ENCODE measurements at regions not wholly inside any gene's neighbourhood (a gene's known extent, or its start where the extent isn't known, plus 50 kb on each side); places are given as distances from the start of the nearest gene placed in this dataset.

DNA sequence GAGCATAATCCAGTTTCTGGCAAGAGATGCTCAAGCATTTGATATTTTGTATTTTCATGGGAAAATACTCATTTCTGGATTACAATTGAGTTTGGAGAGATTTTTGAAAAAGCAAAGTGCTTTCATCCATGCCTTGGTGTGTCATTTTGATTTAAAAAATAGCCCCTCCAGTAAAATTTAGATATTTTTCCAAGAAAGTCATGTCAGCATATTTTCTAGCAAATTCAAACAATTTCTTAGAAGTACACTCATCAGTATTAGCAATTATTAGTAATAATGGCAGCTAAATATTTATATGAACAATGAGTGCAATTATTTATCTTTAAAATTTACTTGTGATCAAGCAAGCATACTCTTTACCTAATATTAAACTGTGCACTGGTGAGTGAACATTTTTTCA is 102.2 kb upstream of the TMEM161B start (continued):
- TF ChIP-seq, protein P1, sequence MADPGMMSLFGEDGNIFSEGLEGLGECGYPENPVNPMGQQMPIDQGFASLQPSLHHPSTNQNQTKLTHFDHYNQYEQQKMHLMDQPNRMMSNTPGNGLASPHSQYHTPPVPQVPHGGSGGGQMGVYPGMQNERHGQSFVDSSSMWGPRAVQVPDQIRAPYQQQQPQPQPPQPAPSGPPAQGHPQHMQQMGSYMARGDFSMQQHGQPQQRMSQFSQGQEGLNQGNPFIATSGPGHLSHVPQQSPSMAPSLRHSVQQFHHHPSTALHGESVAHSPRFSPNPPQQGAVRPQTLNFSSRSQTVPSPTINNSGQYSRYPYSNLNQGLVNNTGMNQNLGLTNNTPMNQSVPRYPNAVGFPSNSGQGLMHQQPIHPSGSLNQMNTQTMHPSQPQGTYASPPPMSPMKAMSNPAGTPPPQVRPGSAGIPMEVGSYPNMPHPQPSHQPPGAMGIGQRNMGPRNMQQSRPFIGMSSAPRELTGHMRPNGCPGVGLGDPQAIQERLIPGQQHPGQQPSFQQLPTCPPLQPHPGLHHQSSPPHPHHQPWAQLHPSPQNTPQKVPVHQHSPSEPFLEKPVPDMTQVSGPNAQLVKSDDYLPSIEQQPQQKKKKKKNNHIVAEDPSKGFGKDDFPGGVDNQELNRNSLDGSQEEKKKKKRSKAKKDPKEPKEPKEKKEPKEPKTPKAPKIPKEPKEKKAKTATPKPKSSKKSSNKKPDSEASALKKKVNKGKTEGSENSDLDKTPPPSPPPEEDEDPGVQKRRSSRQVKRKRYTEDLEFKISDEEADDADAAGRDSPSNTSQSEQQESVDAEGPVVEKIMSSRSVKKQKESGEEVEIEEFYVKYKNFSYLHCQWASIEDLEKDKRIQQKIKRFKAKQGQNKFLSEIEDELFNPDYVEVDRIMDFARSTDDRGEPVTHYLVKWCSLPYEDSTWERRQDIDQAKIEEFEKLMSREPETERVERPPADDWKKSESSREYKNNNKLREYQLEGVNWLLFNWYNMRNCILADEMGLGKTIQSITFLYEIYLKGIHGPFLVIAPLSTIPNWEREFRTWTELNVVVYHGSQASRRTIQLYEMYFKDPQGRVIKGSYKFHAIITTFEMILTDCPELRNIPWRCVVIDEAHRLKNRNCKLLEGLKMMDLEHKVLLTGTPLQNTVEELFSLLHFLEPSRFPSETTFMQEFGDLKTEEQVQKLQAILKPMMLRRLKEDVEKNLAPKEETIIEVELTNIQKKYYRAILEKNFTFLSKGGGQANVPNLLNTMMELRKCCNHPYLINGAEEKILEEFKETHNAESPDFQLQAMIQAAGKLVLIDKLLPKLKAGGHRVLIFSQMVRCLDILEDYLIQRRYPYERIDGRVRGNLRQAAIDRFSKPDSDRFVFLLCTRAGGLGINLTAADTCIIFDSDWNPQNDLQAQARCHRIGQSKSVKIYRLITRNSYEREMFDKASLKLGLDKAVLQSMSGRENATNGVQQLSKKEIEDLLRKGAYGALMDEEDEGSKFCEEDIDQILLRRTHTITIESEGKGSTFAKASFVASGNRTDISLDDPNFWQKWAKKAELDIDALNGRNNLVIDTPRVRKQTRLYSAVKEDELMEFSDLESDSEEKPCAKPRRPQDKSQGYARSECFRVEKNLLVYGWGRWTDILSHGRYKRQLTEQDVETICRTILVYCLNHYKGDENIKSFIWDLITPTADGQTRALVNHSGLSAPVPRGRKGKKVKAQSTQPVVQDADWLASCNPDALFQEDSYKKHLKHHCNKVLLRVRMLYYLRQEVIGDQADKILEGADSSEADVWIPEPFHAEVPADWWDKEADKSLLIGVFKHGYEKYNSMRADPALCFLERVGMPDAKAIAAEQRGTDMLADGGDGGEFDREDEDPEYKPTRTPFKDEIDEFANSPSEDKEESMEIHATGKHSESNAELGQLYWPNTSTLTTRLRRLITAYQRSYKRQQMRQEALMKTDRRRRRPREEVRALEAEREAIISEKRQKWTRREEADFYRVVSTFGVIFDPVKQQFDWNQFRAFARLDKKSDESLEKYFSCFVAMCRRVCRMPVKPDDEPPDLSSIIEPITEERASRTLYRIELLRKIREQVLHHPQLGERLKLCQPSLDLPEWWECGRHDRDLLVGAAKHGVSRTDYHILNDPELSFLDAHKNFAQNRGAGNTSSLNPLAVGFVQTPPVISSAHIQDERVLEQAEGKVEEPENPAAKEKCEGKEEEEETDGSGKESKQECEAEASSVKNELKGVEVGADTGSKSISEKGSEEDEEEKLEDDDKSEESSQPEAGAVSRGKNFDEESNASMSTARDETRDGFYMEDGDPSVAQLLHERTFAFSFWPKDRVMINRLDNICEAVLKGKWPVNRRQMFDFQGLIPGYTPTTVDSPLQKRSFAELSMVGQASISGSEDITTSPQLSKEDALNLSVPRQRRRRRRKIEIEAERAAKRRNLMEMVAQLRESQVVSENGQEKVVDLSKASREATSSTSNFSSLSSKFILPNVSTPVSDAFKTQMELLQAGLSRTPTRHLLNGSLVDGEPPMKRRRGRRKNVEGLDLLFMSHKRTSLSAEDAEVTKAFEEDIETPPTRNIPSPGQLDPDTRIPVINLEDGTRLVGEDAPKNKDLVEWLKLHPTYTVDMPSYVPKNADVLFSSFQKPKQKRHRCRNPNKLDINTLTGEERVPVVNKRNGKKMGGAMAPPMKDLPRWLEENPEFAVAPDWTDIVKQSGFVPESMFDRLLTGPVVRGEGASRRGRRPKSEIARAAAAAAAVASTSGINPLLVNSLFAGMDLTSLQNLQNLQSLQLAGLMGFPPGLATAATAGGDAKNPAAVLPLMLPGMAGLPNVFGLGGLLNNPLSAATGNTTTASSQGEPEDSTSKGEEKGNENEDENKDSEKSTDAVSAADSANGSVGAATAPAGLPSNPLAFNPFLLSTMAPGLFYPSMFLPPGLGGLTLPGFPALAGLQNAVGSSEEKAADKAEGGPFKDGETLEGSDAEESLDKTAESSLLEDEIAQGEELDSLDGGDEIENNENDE (IDR thresholded peaks at IDR 0.05; ENCODE audit: insufficient replicate concordance, low read length) = no peak
- no peak for TF ChIP-seq SRF (IDR thresholded peaks at IDR 0.05; ENCODE audit: low read depth, low read length)
- no peak for TF ChIP-seq NANOG (IDR thresholded peaks at IDR 0.05; ENCODE audit: insufficient read depth, low read depth, low read length, poor library complexity, severe bottlenecking)
- TF ChIP-seq MAFK (IDR thresholded peaks at IDR 0.05; ENCODE audit: low read depth, low read length) = no peak; the same call in 1 of the 2 replicates
- no peak for TF ChIP-seq TCF12 (IDR thresholded peaks at IDR 0.05; ENCODE audit: low read depth, low read length)
